K562 (cell line): ENCODE measurements at regions not wholly inside any gene's neighbourhood (a gene's known extent, or its start where the extent isn't known, plus 50 kb on each side); places are given as distances from the start of the nearest gene placed in this dataset.

ENCODE experiments used
- ATAC-seq: fragments of 200-7000 bp; cut with Tn5 transposase; 3 replicates; pipeline ENCODE4 v1.9.1; 2020; ENCODE audit warnings: moderate library complexity
- BruUV-seq: library from RNA; stranded (reverse); fragments of 400-500 nt; replicated peaks from 2 replicates; lab custom pipeline; 2021; lab: Mats Ljungman, UMichigan
- CTCF ChIA-PET: fragments of 300-600 bp; formaldehyde crosslinking; extraction: SDS; loops from one replicate; lab custom pipeline; 2021; ENCODE audit warnings: low intra/inter-chr PET ratio; lab: Yijun Ruan, JAX
- POLR2A ChIA-PET: fragments of 300-600, 350-650 bp; sonication (Branson Sonifier 250); formaldehyde crosslinking; extraction: SDS; loops from one replicate; lab custom pipeline; 2021; ENCODE audit warnings: antibody characterized with exemption, inconsistent platforms; lab: Yijun Ruan, JAX
- DNase-seq, 4 experiments: peaks; one replicate each; pipeline versions ENCODE4 v3.0.0 to v3.0.0-alpha.2; 2011 to 2018; ENCODE audit warnings: low spot score in 3 of 4, mixed read lengths in 3 of 4; ENCODE audit errors: extremely low read depth in 1 of 4
- FAIRE-seq: peaks from 2 replicates; lab custom pipeline; 2011; peaks lifted over from hg19 to GRCh38; lab: Jason Lieb, UNC
- H2AFZ ChIP-seq: 2 replicates; pipeline ENCODE4 v1.6.0; 2011; ENCODE audit warnings: low read depth, low read length, control low read depth, inconsistent platforms
- H3K27ac ChIP-seq: fragments of 200-600 bp; 3 replicates; pipeline ENCODE4 v1.8.0; 2011; ENCODE audit warnings: low read depth, mild to moderate bottlenecking, control low read depth, inconsistent platforms, low read length, moderate library complexity, mixed read lengths; ENCODE audit errors: extremely low read depth
- H3K27me3 ChIP-seq, 2 experiments: fragments of 300-600 bp in 1 of 2; 2 replicates in 1 of 2; 3 replicates in 1 of 2; pipeline versions ENCODE4 v1.6.0 to v1.8.0; 2011; ENCODE audit warnings: inconsistent platforms in 2 of 2, low read length in 2 of 2, mild to moderate bottlenecking in 1 of 2, mixed read lengths in 1 of 2, moderate library complexity in 1 of 2; ENCODE audit not compliant: control insufficient read depth in 2 of 2, insufficient read depth in 2 of 2
- H3K36me3 ChIP-seq: fragments of 300-600 bp; 3 replicates; pipeline ENCODE4 v1.8.0; 2011; ENCODE audit warnings: mild to moderate bottlenecking, low read length, inconsistent platforms; ENCODE audit not compliant: control insufficient read depth, insufficient read depth
- H3K4me1 ChIP-seq, 2 experiments: fragments of 200-600 bp in 1 of 2; replicated peaks in 1 of 2; 2 replicates in 1 of 2; 3 replicates in 1 of 2; pipeline versions ENCODE4 v1.5.1 to v1.8.0; 2011; ENCODE audit warnings: inconsistent platforms in 2 of 2, low read length in 2 of 2, mild to moderate bottlenecking in 1 of 2, mixed read lengths in 1 of 2, moderate library complexity in 1 of 2; ENCODE audit not compliant: control insufficient read depth in 2 of 2, insufficient read depth in 2 of 2
- H3K4me2 ChIP-seq: 2 replicates; pipeline ENCODE4 v1.6.1; 2011; ENCODE audit warnings: low read length, control low read depth, inconsistent platforms, mixed read lengths; ENCODE audit not compliant: insufficient read depth
- H3K4me3 ChIP-seq: fragments of 200-600 bp; sonication (generic), shearing (Covaris generic); 2 replicates; pipeline ENCODE4 v1.5.1; 2016; ENCODE audit warnings: control low read depth, inconsistent platforms
- H3K79me2 ChIP-seq: fragments of 200-600 bp; 3 replicates; pipeline ENCODE4 v1.8.0; 2011; ENCODE audit warnings: low read length, inconsistent platforms; ENCODE audit not compliant: control insufficient read depth, insufficient read depth
- H3K9ac ChIP-seq, 2 experiments: 2 replicates each; pipeline versions ENCODE4 v1.6.0 to v1.6.1; 2011; ENCODE audit warnings: low read depth in 2 of 2, low read length in 2 of 2, control low read depth in 1 of 2, inconsistent platforms in 1 of 2, mild to moderate bottlenecking in 1 of 2, mixed read lengths in 1 of 2; ENCODE audit not compliant: insufficient read depth in 1 of 2
- H3K9me1 ChIP-seq: one replicate; pipeline ENCODE4 v1.6.0; 2011; ENCODE audit warnings: inconsistent platforms, mild to moderate bottlenecking, low read length, moderate library complexity; ENCODE audit not compliant: control insufficient read depth, insufficient read depth
- H3K9me3 ChIP-seq: replicated peaks from 2 replicates; pipeline ENCODE4 v1.5.1; 2011; ENCODE audit warnings: low read depth, low read length, inconsistent platforms; ENCODE audit not compliant: control insufficient read depth, insufficient read depth
- H4K20me1 ChIP-seq: replicated peaks from 2 replicates; pipeline ENCODE4 v1.6.1; 2011; ENCODE audit warnings: low read length, inconsistent platforms, mixed read lengths; ENCODE audit not compliant: control insufficient read depth, insufficient read depth
- ATF3 ChIP-seq, 2 experiments: fragments of 450-650 bp in 1 of 2; sonication (generic) in 1 of 2; formaldehyde crosslinking in 1 of 2; IDR thresholded peaks in 1 of 2; conservative IDR thresholded peaks in 1 of 2; 2 replicates each; pipeline versions ENCODE4 v1.6.1 to v1.8.1; 2016 to 2023; ENCODE audit warnings: mild to moderate bottlenecking in 2 of 2, moderate library complexity in 2 of 2, inconsistent platforms in 1 of 2, missing genetic modification reagents in 1 of 2
- BMI1 ChIP-seq: fragments of 150-350 bp; IDR thresholded peaks from 2 replicates; pipeline ENCODE4 v1.6.1; 2014; ENCODE audit warnings: low read length
- CBFA2T3 ChIP-seq: fragments of 450-650 bp; IDR thresholded peaks from 2 replicates; pipeline ENCODE4 v1.6.1; 2017
- CXXC5 ChIP-seq: fragments of 250-450 bp; sonication (Bioruptor Pico); IDR thresholded peaks from 2 replicates; pipeline ENCODE4 v1.8.0; 2022; ENCODE audit warnings: inconsistent platforms, mild to moderate bottlenecking, moderate library complexity
- DLX4 ChIP-seq: fragments of 250-450 bp; sonication (Bioruptor Pico); IDR thresholded peaks from 2 replicates; pipeline ENCODE4 v1.6.1; 2021; ENCODE audit warnings: mild to moderate bottlenecking
- EGR1 ChIP-seq: fragments of 450-650 bp; conservative IDR thresholded peaks from 2 replicates; pipeline ENCODE4 v1.6.1; 2017; ENCODE audit warnings: mild to moderate bottlenecking
- GTF2F1 ChIP-seq: IDR thresholded peaks from 2 replicates; pipeline ENCODE4 v1.6.1; 2011; ENCODE audit warnings: low read depth, low read length, improper control_type of control experiment
- HDAC6 ChIP-seq: IDR thresholded peaks from 2 replicates; pipeline ENCODE4 v1.6.1; 2012; ENCODE audit warnings: low read depth, mild to moderate bottlenecking, control low read depth, inconsistent platforms, low read length, moderate library complexity
- JUND ChIP-seq, 2 experiments: IDR thresholded peaks; 2 replicates in 1 of 2; 3 replicates in 1 of 2; pipeline ENCODE4 v1.6.1; 2011; ENCODE audit warnings: borderline replicate concordance in 2 of 2, low read depth in 2 of 2, low read length in 2 of 2, improper control_type of control experiment in 1 of 2, missing biosample characterization in 1 of 2, missing genetic modification characterization in 1 of 2, missing genetic modification reagents in 1 of 2
- MEIS2 ChIP-seq: fragments of 450-650 bp; IDR thresholded peaks from 2 replicates; pipeline ENCODE4 v1.6.1; 2014; ENCODE audit warnings: mild to moderate bottlenecking; ENCODE audit not compliant: partially characterized antibody
- NFE2L1 ChIP-seq: fragments of 450-650 bp; IDR thresholded peaks from 2 replicates; pipeline ENCODE4 v1.6.1; 2016; ENCODE audit warnings: missing genetic modification characterization, low read depth, mild to moderate bottlenecking, missing compliant biosample characterization, moderate library complexity, borderline replicate concordance
- NUFIP1 ChIP-seq: fragments of 450-650 bp; IDR thresholded peaks from 2 replicates; pipeline ENCODE4 v1.6.1; 2018; ENCODE audit not compliant: partially characterized antibody
- SMAD4 ChIP-seq: fragments of 250-450 bp; sonication (Bioruptor Pico); conservative IDR thresholded peaks from 2 replicates; pipeline ENCODE4 v1.8.0; 2021; ENCODE audit warnings: inconsistent platforms, mild to moderate bottlenecking, moderate library complexity
- SP2 ChIP-seq: IDR thresholded peaks from 2 replicates; pipeline ENCODE4 v1.6.1; 2011; ENCODE audit warnings: mild to moderate bottlenecking, low read depth, low read length, moderate library complexity; ENCODE audit not compliant: poor library complexity, severe bottlenecking; ENCODE audit errors: extremely low read depth
- TFAM ChIP-seq: fragments of 250-450 bp; sonication (Bioruptor Pico); conservative IDR thresholded peaks from 2 replicates; pipeline ENCODE4 v1.5.0; 2021; ENCODE audit warnings: mild to moderate bottlenecking, moderate library complexity
- VEZF1 ChIP-seq: fragments of 200-800 bp; sonication (Bioruptor generic); IDR thresholded peaks from 2 replicates; pipeline ENCODE4 v1.6.1; 2017; ENCODE audit warnings: missing genetic modification characterization, missing compliant biosample characterization
- ZNF133 ChIP-seq: fragments of 250-450 bp; sonication (Bioruptor Pico); IDR thresholded peaks from 2 replicates; pipeline ENCODE4 v1.4.0; 2020; ENCODE audit warnings: mild to moderate bottlenecking
- ZNF324 ChIP-seq: fragments of 250-450 bp; sonication (Bioruptor Pico); IDR thresholded peaks from 2 replicates; pipeline ENCODE4 v1.4.0; 2020; ENCODE audit warnings: mild to moderate bottlenecking
- WGBS: fragments of 100-300 bp; shearing (Covaris generic); methylation state at CpG from one replicate; pipeline ENCODE4 v1.1.6; 2016; ENCODE audit warnings: low coverage, mixed read lengths; ENCODE audit not compliant: insufficient coverage; ENCODE audit errors: missing lambda C conversion rate; 5-methylcytosine and 5-hydroxymethylcytosine counted together
- in situ Hi-C: fragments of 300-500 bp; cut with MboI; formaldehyde crosslinking; loops from 4 replicates; pipeline ENCODE4 v1.15.0; 2018; ENCODE audit warnings: inconsistent platforms, mixed read lengths
- intact Hi-C: fragments of 100-400 bp; cut with micrococcal nuclease; formaldehyde crosslinking; loops from 2 replicates; pipeline ENCODE4 v1.14.2; 2022

DNA sequence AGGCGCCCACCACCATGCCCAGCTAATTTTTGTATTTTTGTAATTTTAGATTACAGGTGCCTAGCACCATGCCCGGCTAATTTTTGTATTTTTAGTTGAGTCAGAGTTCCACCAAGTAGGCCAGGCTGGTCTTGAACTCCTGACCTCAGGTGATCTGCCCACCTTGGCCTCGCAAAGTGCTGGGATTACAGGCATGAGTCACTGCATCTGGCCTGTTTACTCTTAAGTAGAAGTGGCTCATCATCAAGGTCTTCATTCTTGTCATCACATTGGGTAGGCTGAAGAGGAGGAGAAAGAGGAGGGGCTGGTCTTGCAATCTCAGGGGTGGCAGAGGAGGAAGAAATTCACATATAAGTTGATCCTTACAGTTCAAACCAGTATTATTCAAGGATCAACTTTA, 152.4 kb upstream of the ATP2B1 start:
- H2AFZ ChIP-seq = no peak overlapping the region
- POLR2A ChIA-PET = no interaction called here

More for the DNA sequence above, 152.4 kb upstream of the ATP2B1 start:
- FAIRE-seq (no peak), DNase-seq (peak in 1 of 4 experiments; percentile 11), ATAC-seq (no peak)
- Histone ChIP-seq H3K4me2 (no peak overlapping the region), H3K27ac (no peak overlapping the region), H3K4me3 (no peak overlapping the region), H3K9ac (no peak overlapping the region), H4K20me1 (no peaks in the 10 kb centered on the region), H3K9me1 (no peaks in the 10 kb centered on the region), H3K79me2 (no peaks in the 10 kb centered on the region), H3K9me3 (no peaks in the 10 kb centered on the region), H3K36me3 (no peaks in the 10 kb centered on the region), H3K27me3 (no peaks in the 10 kb centered on the region), H3K4me1 (no peaks in the 10 kb centered on the region; a peak in 2 of 5 replicates)
- CTCF ChIA-PET = no interaction called here
- 4% methylated on average over 3 of the region's 3 CpGs for WGBS
- in situ Hi-C loops = no loop called here
- TF ChIP-seq SMAD4 (CRISPR knock-in tag) = no peak
- no peak for TF ChIP-seq SP2
- no peak for TF ChIP-seq DLX4 (CRISPR knock-in tag)
- 0 out of 2 replicates have a peak, but pooled peaks have one; percentile 10 for TF ChIP-seq CBFA2T3
- no peak for TF ChIP-seq HDAC6
- peak; percentile 46; the same call in 1 of the 2 replicates for TF ChIP-seq JUND (IDR thresholded peaks at IDR 0.05; ENCODE audit: borderline replicate concordance, low read depth, low read length)
- no peak for TF ChIP-seq JUND (tag; IDR thresholded peaks at IDR 0.05; ENCODE audit: borderline replicate concordance, low read depth, low read length)
- no peak for TF ChIP-seq BMI1
- TF ChIP-seq ATF3 (IDR thresholded peaks at IDR 0.05) = peak; percentile 63
- TF ChIP-seq ATF3 (CRISPR knock-in tag; conservative IDR thresholded peaks at IDR 0.05) = no peak
- no peak for TF ChIP-seq CXXC5 (CRISPR knock-in tag)
- no peak for TF ChIP-seq ZNF324 (CRISPR knock-in tag)
- TF ChIP-seq EGR1 = peak; percentile 75
- no peak for TF ChIP-seq TFAM
- no peak for TF ChIP-seq ZNF133
- TF ChIP-seq GTF2F1 = no peak
- no peak for TF ChIP-seq NFE2L1 (tag)
- peak; percentile 49 for TF ChIP-seq VEZF1 (CRISPR knock-in tag)
- peak; percentile 23 for TF ChIP-seq MEIS2
- TF ChIP-seq NUFIP1 = no peak
- intact Hi-C loops = no loop called here
- BruUV-seq = no TSS peak
